Gastrocnemius medialis (tissue), 4 donors: ENCODE measurements at regions not wholly inside any gene's neighbourhood (a gene's known extent, or its start where the extent isn't known, plus 50 kb on each side); places are given as distances from the start of the nearest gene placed in this dataset.

Experiments
- POLR2A ChIP-seq, 2 donors: fragments of 450-650 bp; IDR thresholded peaks; one replicate each; pipeline ENCODE4 v1.6.1; 2017; ENCODE audit warnings: antibody characterized with exemption in 2 of 2, mild to moderate bottlenecking in 2 of 2, moderate library complexity in 2 of 2
- TF ChIP-seq, protein P1 (sequence below), 5 experiments: fragments of 450-650 bp in 3 of 5; fragments of 200-600 bp in 2 of 5; sonication (generic) in 2 of 5; IDR thresholded peaks in 4 of 5; conservative IDR thresholded peaks in 1 of 5; 1 replicate in 4 of 5; 2 replicates in 1 of 5; pipeline ENCODE4 v1.5.1; 2016 to 2019; ENCODE audit warnings: antibody characterized with exemption in 5 of 5, mild to moderate bottlenecking in 3 of 5, moderate library complexity in 3 of 5

DNA sequence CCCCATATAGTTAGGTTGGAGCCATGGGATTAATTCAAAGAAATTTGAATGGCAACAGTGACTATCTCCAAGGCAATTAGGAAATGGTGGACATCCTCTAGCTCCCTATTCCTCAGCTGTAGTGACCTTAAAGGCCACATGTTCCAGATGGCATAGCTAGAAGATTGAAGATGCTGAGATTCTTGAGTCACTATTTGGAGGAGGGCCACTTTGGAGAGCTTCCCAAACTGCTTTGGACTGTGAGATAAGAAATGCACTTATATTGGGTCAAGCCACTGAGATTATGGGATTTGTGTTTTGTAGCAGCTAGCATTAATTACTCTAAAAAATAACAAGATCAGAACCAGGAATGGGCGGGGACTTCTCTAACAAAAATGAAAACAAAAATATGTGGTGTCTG, 636.2 kb upstream of the CCNG1 start:
- TF ChIP-seq, protein P1, sequence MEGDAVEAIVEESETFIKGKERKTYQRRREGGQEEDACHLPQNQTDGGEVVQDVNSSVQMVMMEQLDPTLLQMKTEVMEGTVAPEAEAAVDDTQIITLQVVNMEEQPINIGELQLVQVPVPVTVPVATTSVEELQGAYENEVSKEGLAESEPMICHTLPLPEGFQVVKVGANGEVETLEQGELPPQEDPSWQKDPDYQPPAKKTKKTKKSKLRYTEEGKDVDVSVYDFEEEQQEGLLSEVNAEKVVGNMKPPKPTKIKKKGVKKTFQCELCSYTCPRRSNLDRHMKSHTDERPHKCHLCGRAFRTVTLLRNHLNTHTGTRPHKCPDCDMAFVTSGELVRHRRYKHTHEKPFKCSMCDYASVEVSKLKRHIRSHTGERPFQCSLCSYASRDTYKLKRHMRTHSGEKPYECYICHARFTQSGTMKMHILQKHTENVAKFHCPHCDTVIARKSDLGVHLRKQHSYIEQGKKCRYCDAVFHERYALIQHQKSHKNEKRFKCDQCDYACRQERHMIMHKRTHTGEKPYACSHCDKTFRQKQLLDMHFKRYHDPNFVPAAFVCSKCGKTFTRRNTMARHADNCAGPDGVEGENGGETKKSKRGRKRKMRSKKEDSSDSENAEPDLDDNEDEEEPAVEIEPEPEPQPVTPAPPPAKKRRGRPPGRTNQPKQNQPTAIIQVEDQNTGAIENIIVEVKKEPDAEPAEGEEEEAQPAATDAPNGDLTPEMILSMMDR (IDR thresholded peaks at IDR 0.05 in 4 of 5, conservative IDR thresholded peaks at IDR 0.05 in 1 of 5), result no peak
- no peak for TF ChIP-seq POLR2A (IDR thresholded peaks at IDR 0.05)
